Kidney (tissue), 13 donors: ENCODE measurements at regions not wholly inside any gene's neighbourhood (a gene's known extent, or its start where the extent isn't known, plus 50 kb on each side); places are given as distances from the start of the nearest gene placed in this dataset.

ENCODE experiments used
- DNase-seq, 5 donors: peaks; one replicate each; pipeline ENCODE4 v3.0.0-alpha.2; 2013 to 2020
- FAIRE-seq: peaks from 2 replicates; lab custom pipeline; 2012; peaks lifted over from hg19 to GRCh38; lab: Jason Lieb, UNC
- H3K27ac ChIP-seq, 2 donors: one replicate each; pipeline ENCODE4 v1.7.0; 2013; ENCODE audit warnings: low read depth in 2 of 2, low read length in 2 of 2, inconsistent platforms in 1 of 2
- H3K27me3 ChIP-seq: one replicate; pipeline ENCODE4 v1.7.1; 2013; ENCODE audit warnings: low read length, inconsistent platforms; ENCODE audit not compliant: control insufficient read depth, insufficient read depth
- H3K36me3 ChIP-seq, 3 donors: one replicate each; pipeline versions ENCODE4 v1.7.0 to v1.7.1; 2013; ENCODE audit warnings: low read length in 3 of 3, control low read depth in 1 of 3, inconsistent platforms in 1 of 3; ENCODE audit not compliant: insufficient read depth in 3 of 3, control insufficient read depth in 2 of 3
- H3K4me1 ChIP-seq, 3 donors: one replicate each; pipeline versions ENCODE4 v1.7.0 to v1.7.1; 2013; ENCODE audit warnings: low read length in 3 of 3, inconsistent platforms in 1 of 3, low read depth in 1 of 3; ENCODE audit not compliant: control insufficient read depth in 2 of 3, insufficient read depth in 2 of 3
- H3K4me3 ChIP-seq, 3 donors: one replicate each; pipeline versions ENCODE4 v1.7.0 to v1.8.1; 2013; ENCODE audit warnings: low read length in 3 of 3, control low read depth in 1 of 3, inconsistent platforms in 1 of 3
- H3K9ac ChIP-seq, 3 donors: one replicate each; pipeline versions ENCODE4 v1.7.0 to v1.7.1; 2013; ENCODE audit warnings: low read length in 3 of 3, control low read depth in 1 of 3, inconsistent platforms in 1 of 3
- H3K9me3 ChIP-seq, 3 donors: one replicate each; pipeline versions ENCODE4 v1.7.0 to v1.7.1; 2013; ENCODE audit warnings: low read length in 3 of 3, control low read depth in 1 of 3, inconsistent platforms in 1 of 3; ENCODE audit not compliant: control insufficient read depth in 2 of 3, insufficient read depth in 1 of 3
- intact Hi-C: fragments of 100-400 bp; cut with DNase I; formaldehyde crosslinking; loops from one replicate; pipeline ENCODE4 v1.11.1; 2022
- TF ChIP-seq, protein P1 (sequence below): IDR thresholded peaks from 3 replicates; pipeline ENCODE4 v1.5.1; 2012; ENCODE audit warnings: mild to moderate bottlenecking, moderate library complexity, borderline replicate concordance; ENCODE audit not compliant: insufficient read depth; ENCODE audit errors: extremely low read depth
- donor health status: control.
- donor health status: control.
- donor health status: control.
- donor health status: control.
- donor health status: control.
- donor health status: DM: yes; HTN: yes; CAD: no.
- donor health status: Normal renal cell carcinoma (clear cell type).

GRCh38 chr10:78690354-78691111, 378.2 kb upstream of the ZMIZ1 start:
- no peaks in the 10 kb centered on the region for H3K27me3 ChIP-seq
- H3K27ac ChIP-seq, result no peak overlapping the region
- peaks cover 0 to 8% (median 8%) of the 10 kb centered on the region in 3 donors for H3K4me1 ChIP-seq
- DNase-seq (no peak), FAIRE-seq (no peak)
- no peaks in the 10 kb centered on the region for H3K36me3 ChIP-seq
- H3K9me3 ChIP-seq, result no peaks in the 10 kb centered on the region
- intact Hi-C loops, result no loop called here
- TF ChIP-seq, protein P1, sequence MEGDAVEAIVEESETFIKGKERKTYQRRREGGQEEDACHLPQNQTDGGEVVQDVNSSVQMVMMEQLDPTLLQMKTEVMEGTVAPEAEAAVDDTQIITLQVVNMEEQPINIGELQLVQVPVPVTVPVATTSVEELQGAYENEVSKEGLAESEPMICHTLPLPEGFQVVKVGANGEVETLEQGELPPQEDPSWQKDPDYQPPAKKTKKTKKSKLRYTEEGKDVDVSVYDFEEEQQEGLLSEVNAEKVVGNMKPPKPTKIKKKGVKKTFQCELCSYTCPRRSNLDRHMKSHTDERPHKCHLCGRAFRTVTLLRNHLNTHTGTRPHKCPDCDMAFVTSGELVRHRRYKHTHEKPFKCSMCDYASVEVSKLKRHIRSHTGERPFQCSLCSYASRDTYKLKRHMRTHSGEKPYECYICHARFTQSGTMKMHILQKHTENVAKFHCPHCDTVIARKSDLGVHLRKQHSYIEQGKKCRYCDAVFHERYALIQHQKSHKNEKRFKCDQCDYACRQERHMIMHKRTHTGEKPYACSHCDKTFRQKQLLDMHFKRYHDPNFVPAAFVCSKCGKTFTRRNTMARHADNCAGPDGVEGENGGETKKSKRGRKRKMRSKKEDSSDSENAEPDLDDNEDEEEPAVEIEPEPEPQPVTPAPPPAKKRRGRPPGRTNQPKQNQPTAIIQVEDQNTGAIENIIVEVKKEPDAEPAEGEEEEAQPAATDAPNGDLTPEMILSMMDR, result no peak
- H3K9ac ChIP-seq, result no peak overlapping the region
- H3K4me3 ChIP-seq, result no peak overlapping the region

DNA sequence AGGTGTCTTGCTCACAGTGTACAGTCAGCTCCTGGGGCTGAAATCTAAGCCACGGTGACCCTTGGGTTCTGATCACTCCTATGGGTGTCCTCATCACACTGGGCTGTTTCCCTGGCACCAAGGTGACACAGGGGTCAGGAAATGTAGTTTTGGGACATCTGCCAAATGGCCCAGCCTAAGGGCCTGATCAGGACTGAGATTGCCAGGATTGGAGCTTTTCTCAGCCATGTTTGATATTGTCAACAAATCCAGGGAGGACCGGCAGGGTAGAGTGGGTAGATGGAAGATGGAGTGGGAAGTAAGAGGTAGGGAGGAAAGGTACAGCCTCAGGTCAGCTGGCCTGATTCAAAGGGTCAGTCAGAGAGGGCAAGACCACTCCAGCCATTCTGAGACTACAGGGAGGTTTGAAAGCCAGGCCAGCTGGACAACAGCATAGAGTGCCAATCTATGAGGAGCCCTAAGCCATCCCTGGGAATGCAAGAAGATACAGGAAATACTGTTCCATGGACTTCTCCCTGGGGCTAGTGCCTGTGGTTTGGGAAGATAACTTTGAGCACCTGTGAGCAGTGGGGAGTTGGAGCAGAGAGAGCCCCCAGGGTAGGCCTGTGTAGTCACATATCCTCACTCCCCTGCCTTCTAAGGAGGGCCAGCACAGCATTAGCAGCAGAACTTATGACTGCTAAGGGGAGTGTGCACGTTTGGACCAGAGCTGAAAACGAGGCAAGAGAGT, 377.3 kb upstream of the ZMIZ1 start:
- intact Hi-C loops, result no loop called here
- no peak for FAIRE-seq
- Histone ChIP-seq H3K4me3 (no peak overlapping the region), H3K4me1 (peaks cover 0 to 8% (median 8%) of the 10 kb centered on the region in 3 donors), H3K9me3 (no peaks in the 10 kb centered on the region), H3K9ac (no peak overlapping the region), H3K27ac (peak overlapping the region in 1 of 2 donors; percentile 7), H3K36me3 (no peaks in the 10 kb centered on the region), H3K27me3 (no peaks in the 10 kb centered on the region)
- DNase-seq, result no peak
- TF ChIP-seq, protein P1, result no peak

DNA sequence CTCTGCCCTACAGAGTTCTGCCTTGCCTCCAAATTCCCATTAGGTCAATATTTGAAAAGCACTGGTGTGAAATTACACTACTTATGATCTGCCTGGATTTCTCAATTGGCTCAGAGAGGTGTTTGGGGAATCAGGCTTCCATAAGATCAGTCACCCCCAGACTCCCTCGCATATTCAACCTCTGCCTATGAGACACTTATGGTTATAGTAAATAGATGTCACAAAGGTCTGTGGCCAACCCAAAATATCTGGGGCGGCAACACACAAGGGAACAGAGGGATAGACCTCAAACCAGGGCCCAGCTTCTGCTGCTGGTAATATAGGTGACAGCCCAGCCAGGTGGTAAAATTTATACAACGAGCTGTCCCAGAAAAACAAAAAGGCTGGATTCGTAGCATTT, 376.7 kb upstream of the ZMIZ1 start:
- Histone ChIP-seq H3K4me3 (no peak overlapping the region), H3K9ac (no peak overlapping the region), H3K27me3 (no peaks in the 10 kb centered on the region), H3K36me3 (no peaks in the 10 kb centered on the region), H3K27ac (no peak overlapping the region), H3K4me1 (peaks cover 0 to 8% (median 8%) of the 10 kb centered on the region in 3 donors), H3K9me3 (no peaks in the 10 kb centered on the region)
- TF ChIP-seq, protein P1, result no peak
- FAIRE-seq, result no peak
- intact Hi-C loops, result no loop called here
- DNase-seq, result no peak
